Kidney capillary endothelial cell (primary cell): ENCODE measurements at regions not wholly inside any gene's neighbourhood (a gene's known extent, or its start where the extent isn't known, plus 50 kb on each side); places are given as distances from the start of the nearest gene placed in this dataset.

Experiments
- DNase-seq: peaks from one replicate; pipeline ENCODE4 v3.0.0-alpha.2; 2018; ENCODE audit warnings: low spot score

GRCh38 chr14:100674897-100675619, 51.6 kb upstream of the DLK1 start:
- DNase-seq = no peak

- DNase-seq = no peak
These were observed 50.7 kb upstream of the DLK1 start for GRCh38 chr14:100675699-100676684.
